Chondrocyte (in vitro differentiated cells): ENCODE measurements at regions not wholly inside any gene's neighbourhood (a gene's known extent, or its start where the extent isn't known, plus 50 kb on each side); places are given as distances from the start of the nearest gene placed in this dataset.

Source experiments
- DNase-seq: peaks from one replicate; pipeline ENCODE4 v3.0.0; 2021; ENCODE audit warnings: mixed read lengths, low spot score
- H3K27ac Mint-ChIP-seq: one replicate; pipeline ENCODE4 v1.8.0; 2021; ENCODE audit warnings: mild to moderate bottlenecking, moderate library complexity, mixed read lengths; ENCODE audit not compliant: unreplicated experiment
- H3K27me3 Mint-ChIP-seq: 2 replicates; pipeline ENCODE4 v1.8.0; 2021; ENCODE audit warnings: low read depth, mixed read lengths
- H3K36me3 Mint-ChIP-seq: 2 replicates; pipeline ENCODE4 v1.8.0; 2021; ENCODE audit warnings: low read depth, mixed read lengths
- H3K4me1 Mint-ChIP-seq: 2 replicates; pipeline ENCODE4 v1.8.0; 2021; ENCODE audit warnings: low read depth, mild to moderate bottlenecking, mixed read lengths
- H3K4me3 Mint-ChIP-seq: one replicate; pipeline ENCODE4 v1.8.0; 2021; ENCODE audit warnings: mild to moderate bottlenecking, moderate library complexity, mixed read lengths; ENCODE audit not compliant: unreplicated experiment
- H3K9me3 Mint-ChIP-seq: 2 replicates; pipeline ENCODE4 v1.8.0; 2021; ENCODE audit warnings: low read depth, mixed read lengths
- TF ChIP-seq, protein P1 (sequence below): fragments of 200-600 bp; sonication (generic); IDR thresholded peaks from 2 replicates; pipeline ENCODE4 v1.5.0; 2021; ENCODE audit warnings: antibody characterized with exemption, mild to moderate bottlenecking, moderate library complexity

DNA sequence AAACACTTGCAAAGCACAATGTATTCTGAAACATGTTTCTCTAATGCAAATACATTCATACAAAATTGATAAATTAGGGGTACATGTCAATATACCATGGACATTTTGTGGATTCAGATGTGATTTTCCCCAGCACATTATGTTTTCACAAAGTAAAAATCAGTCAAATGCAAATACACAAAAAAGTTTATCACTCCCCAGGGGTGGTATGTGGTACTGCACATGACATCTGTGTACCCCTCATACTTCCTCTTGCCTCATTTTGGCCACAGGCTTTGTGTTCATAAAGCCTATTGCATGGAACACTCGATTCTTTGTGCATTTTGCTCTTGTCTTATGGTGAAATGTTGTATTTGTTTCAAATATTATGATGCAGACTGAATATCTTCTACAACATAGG lies 116.8 kb upstream of the PDE4D start:
- no peaks in the 10 kb centered on the region for H3K27me3 Mint-ChIP-seq
- H3K27ac Mint-ChIP-seq: no peak overlapping the region
- H3K4me1 Mint-ChIP-seq: no peaks in the 10 kb centered on the region
- H3K9me3 Mint-ChIP-seq: peaks cover 6% of the 10 kb centered on the region
- H3K4me3 Mint-ChIP-seq: no peak overlapping the region
- no peaks in the 10 kb centered on the region for H3K36me3 Mint-ChIP-seq
- TF ChIP-seq, protein P1, sequence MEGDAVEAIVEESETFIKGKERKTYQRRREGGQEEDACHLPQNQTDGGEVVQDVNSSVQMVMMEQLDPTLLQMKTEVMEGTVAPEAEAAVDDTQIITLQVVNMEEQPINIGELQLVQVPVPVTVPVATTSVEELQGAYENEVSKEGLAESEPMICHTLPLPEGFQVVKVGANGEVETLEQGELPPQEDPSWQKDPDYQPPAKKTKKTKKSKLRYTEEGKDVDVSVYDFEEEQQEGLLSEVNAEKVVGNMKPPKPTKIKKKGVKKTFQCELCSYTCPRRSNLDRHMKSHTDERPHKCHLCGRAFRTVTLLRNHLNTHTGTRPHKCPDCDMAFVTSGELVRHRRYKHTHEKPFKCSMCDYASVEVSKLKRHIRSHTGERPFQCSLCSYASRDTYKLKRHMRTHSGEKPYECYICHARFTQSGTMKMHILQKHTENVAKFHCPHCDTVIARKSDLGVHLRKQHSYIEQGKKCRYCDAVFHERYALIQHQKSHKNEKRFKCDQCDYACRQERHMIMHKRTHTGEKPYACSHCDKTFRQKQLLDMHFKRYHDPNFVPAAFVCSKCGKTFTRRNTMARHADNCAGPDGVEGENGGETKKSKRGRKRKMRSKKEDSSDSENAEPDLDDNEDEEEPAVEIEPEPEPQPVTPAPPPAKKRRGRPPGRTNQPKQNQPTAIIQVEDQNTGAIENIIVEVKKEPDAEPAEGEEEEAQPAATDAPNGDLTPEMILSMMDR: peak; percentile 29
- DNase-seq: no peak

DNA sequence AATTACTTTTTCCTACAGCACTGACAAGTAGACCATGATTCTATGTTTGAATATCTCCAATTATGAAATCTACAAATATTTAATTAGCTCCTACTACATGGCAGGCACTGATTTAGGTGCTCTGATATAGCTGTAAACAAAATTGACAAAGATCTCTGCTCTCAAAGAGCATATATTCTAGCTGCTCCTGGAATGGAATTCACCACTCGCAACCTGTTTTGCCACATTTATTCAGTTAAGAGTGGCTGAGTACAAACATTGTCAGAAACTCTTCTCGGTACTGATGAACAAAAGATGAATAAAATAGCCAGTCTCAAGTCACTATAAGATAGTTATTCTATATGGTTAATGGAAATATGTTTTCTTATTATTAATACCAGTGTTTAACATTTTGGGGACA lies 114.2 kb upstream of the PDE4D start:
- Mint-ChIP-seq H3K36me3 (peaks cover 1% of the 10 kb centered on the region), H3K9me3 (no peaks in the 10 kb centered on the region), H3K4me3 (no peak overlapping the region), H3K27me3 (no peaks in the 10 kb centered on the region), H3K27ac (no peak overlapping the region), H3K4me1 (no peaks in the 10 kb centered on the region)
- DNase-seq: no peak
- TF ChIP-seq, protein P1: no peak

DNA sequence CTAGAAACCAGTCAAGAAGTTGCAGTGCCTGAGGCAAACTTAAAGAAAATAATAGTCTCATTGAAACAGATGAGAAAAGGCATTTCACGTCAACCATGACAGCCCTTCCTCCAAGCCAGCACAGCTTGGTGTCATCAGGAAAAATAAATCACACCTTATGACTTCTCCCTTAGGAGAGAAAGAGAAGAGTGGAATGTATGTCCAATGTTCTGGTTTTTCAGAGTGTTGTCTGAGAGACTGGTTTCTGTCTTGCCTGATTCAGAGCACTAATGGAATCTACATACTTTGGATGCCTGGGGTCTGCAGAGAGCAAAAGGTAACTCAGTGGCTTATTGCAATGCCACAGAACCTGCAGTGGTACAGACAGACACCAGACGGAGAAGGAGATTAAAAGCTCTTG lies 105.5 kb upstream of the PDE4D start:
- H3K27ac Mint-ChIP-seq: peak overlapping the region; percentile 22
- H3K4me3 Mint-ChIP-seq: peak overlapping the region; percentile 8
- no peak for DNase-seq
- no peaks in the 10 kb centered on the region for H3K27me3 Mint-ChIP-seq
- TF ChIP-seq, protein P1: no peak
- peaks cover 9% of the 10 kb centered on the region for H3K36me3 Mint-ChIP-seq
- H3K9me3 Mint-ChIP-seq: peaks cover 9% of the 10 kb centered on the region
- peaks cover 31% of the 10 kb centered on the region for H3K4me1 Mint-ChIP-seq

DNA sequence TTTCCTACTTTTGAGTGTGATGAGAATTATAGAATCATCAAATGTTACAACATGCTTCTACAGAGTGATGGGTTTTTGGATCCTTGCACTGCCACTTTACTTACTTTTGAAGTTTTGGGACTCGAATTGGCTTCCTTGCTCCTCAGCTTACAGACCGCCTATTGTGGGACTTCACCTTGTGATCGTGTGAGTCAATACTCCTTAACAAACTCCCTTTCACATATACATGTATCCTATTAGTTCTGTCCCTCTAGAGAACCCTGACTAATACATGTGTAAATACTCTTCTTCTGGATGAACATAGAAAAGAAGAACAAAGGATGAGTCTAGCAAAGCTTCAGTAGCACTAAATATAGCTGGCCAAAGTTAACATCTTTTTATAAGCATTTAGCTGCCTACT lies 98.7 kb upstream of the PDE4D start:
- H3K27ac Mint-ChIP-seq: no peak overlapping the region
- no peaks in the 10 kb centered on the region for H3K27me3 Mint-ChIP-seq
- H3K9me3 Mint-ChIP-seq: no peaks in the 10 kb centered on the region
- H3K4me1 Mint-ChIP-seq: peaks cover 9% of the 10 kb centered on the region
- TF ChIP-seq, protein P1: no peak
- no peak overlapping the region for H3K4me3 Mint-ChIP-seq
- no peak for DNase-seq
- H3K36me3 Mint-ChIP-seq: peaks cover 3% of the 10 kb centered on the region

DNA sequence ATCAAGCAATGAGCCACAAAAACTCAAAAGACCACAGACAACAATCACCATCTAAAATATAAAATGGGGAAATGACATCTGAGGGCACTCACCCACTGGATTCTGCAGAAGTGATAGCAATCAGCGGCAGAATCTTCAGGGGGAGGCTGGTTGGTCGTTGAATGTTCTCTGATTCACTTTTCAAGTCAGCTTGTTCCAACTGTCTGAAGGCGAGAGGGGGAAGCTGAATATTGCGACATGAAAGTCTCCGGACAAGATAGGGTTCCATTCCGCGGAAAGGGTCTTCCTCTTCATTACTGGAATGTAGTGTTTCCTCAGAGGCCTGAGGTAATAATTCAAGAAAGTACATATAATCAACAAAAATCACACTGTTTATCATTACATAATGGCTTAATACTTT lies 94.9 kb upstream of the PDE4D start:
- no peak overlapping the region for H3K27ac Mint-ChIP-seq
- TF ChIP-seq, protein P1: no peak
- H3K9me3 Mint-ChIP-seq: peaks cover 5% of the 10 kb centered on the region
- peaks cover 3% of the 10 kb centered on the region for H3K36me3 Mint-ChIP-seq
- DNase-seq: no peak
- no peak overlapping the region for H3K4me3 Mint-ChIP-seq
- H3K4me1 Mint-ChIP-seq: no peaks in the 10 kb centered on the region
- no peaks in the 10 kb centered on the region for H3K27me3 Mint-ChIP-seq
